ENCODE measurements at regions not wholly inside any gene's neighbourhood (a gene's known extent, or its start where the extent isn't known, plus 50 kb on each side); places are given as distances from the start of the nearest gene placed in this dataset.

DNA sequence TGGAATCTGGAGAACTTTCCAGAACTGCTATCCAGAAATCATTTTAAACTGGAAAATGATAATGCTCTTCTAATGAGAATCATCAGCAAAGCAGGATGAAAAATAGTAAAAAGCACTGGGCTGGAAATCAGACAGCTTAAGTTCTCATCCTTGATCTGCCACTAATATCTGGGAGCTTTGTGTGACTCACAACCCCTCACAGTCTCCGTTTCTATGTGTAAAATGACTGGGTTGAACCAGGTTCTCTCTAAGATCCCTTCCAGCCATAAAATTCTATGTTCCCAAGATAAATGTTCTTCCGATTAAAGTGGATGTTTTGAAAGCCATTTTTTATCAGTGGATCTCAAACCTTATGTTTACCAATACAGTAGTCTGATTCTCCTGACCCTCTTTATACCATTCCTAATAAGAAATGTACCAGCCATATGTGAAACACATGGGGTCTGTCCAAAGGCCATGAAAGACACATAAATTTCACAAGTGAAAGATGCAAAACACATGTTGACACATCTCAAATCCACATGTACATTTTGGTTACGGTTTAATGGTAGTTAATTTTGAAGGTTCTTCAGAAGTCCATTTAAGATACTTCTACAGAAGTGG is 188.8 kb downstream of the EN1 start:
- DNase-seq = no peak

DNA sequence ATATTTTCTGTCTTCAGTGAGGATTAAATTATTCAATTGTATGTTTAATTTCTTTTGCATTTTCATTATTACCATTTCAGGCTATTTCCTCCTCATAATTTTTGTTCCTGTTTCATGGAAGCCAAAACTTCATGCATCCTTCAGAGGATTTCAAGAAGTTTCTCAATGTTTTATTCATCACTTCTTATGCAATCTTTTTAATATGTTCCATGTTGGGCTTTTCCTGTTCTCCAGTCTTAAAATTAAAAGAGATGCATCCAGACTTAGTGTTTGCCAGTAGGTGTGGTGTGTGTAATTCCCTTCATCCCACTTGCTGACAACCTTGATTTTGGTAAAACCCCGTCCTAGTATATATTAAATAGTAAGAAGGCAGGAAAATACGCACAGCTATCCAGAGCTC is 190.0 kb downstream of the EN1 start:
- no peak for DNase-seq

- no peak for DNase-seq
Measured at GRCh38 chr2:118654945-118655344, 192.5 kb downstream of the EN1 start.

DNA sequence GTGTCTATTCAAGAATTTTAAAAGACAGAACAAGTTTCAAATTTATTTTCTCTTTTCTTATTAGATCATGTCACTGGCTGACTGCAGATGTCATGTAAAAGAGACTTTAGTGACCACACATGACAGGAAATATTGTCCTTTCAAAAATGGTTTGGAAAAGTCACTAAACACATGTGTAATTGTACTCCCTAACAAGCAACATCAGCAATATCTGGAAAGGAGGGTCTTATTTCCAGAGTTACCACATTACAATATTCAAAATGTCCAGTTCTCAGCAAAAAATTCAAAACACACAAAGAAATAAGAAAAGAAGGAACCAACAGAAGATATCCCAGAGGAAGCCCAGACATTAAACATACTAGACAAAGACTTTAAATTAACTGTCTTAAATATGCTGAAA is 197.1 kb downstream of the EN1 start:
- DNase-seq = no peak

DNA sequence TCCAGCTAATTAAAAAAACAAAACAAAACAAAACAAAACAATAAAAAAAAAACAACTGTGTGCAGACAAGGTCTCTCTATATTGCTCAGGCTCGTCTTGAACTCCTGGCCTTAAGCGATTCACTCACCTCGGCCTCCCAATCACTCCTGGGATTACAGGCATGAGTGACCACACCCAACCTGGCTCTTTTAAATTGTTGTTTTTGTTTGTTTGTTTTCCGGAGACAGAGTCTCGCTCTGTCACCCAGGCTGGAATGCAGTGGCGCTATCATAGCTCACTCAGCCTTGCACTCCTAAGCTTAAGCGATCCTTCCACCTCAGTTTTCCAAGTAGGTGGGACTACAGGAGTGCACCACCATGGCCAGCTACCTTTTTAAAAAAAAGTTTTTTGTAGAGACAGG is 201.6 kb downstream of the EN1 start:
- no peak for DNase-seq

DNA sequence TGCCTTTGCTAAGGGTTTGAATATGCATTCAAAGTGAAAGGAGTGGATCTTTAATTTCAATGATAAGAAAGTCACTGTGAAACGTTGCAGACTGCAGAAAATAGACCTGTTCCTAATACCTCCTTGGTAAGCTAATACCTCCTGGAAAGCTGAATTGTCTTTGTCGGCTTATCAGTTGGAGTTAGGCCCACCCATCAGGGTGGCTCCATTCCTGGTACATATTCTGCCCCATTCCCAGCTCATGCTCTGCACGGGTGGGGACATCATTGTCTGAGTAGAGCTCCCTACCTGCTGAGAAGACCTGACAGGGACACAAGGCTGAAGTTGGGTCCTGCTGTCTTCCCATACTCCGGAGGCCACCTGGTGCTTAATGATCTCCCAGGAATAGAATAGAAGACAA is 203.3 kb downstream of the EN1 start:
- no peak for DNase-seq

DNA sequence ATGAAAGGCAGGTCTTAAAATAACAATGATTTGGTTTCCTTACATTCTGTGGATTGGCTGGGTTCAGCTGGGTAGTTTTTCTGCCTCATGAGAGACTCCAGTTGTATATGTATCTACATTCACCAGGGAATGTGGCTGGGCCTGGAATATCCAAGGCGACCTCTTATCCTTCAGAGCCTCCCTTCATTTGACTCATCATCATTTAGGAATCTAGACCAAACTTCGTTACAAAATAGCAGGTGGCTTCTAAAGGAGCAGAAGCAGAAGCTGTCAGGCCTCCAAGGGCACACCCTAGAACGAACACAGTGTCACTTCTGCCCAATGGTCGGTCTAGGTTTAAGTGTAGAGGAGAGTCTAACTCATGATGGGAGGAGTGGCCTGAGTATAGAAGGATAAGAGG is 204.2 kb downstream of the EN1 start:
- DNase-seq = no peak

DNA sequence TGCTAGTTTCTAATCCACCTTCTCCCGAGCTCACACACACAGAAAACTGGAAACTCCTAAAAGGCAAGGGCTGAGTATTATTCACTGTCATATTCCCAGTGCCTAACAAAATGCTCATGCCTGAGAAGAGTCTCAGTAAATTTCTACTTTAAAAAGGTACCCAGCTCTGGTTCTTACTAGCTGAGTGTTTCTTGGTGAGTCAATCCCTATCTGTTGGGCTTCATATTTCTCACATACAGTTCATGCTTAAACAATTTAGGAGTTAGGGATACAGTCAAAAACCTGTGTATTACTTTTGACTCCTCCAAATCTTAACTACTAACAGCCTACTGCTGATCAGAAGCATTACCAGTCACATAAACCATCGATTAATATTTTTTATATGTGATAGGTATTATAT is 204.9 kb downstream of the EN1 start:
- no peak for DNase-seq

- DNase-seq = no peak
Measured at GRCh38 chr2:118641711-118642110, 205.7 kb downstream of the EN1 start.

GRCh38 chr2:118639371-118639770 is 208.1 kb downstream of the EN1 start:
- no peak for DNase-seq

DNA sequence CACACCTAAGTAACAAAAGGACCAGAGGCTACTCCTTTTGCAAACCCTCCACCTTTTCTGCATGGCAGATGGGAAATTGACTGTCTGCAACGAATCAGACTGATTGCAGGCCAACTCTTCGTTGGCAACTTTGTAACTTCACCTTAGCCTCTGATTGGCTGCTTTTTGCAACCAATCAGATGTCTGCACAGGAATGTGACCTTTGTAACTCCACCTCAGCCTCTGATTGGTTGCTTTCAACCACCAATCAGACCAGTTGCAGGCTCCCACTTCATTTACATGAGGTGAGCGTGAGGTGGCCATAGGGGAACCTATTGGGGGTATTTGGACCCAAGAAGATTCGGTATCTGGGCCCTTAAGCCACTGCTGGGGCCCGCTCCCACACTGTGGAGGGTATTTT is 209.0 kb downstream of the EN1 start:
- no peak for DNase-seq

DNA sequence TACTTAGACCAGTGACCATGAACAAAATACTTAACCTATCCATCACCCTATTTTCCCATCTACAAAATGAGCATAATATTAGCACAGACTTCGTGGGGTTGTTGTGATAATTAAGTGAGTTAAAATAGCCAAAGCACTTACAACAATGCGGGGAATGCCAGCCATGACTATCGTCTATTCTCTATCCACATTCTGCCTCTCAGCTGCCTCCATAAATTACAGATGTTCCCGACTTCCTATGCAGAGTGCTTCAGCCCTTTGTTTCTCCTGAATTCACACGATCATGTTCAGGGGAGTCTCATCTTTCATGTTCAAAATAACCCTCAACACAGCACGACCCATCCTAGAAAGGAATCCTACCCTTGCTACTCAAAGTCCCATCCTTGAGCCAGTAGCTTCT is 211.6 kb downstream of the EN1 start:
- DNase-seq = no peak

DNA sequence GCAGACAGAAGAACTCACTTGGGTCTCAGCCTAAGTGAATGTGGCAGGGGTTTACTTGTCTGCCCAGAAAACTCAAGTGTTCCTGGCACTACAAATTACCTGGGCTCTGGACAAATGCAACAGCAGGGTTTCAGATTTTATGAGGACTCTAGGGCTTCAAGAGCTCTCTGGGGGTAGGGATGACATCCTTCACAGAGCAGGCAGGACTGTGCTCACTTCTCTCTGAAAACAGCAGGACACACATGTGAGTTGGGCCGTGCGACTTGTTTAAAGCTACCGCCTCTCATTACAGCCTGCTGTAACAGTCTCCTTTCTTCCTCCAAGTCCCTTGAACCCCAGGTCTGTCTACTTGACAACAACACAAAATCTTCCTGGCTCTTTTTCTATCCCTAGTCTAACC is 212.6 kb downstream of the EN1 start:
- DNase-seq = no peak

- DNase-seq = no peak
Measured at GRCh38 chr2:118633371-118634018, 214.0 kb downstream of the EN1 start.

DNA sequence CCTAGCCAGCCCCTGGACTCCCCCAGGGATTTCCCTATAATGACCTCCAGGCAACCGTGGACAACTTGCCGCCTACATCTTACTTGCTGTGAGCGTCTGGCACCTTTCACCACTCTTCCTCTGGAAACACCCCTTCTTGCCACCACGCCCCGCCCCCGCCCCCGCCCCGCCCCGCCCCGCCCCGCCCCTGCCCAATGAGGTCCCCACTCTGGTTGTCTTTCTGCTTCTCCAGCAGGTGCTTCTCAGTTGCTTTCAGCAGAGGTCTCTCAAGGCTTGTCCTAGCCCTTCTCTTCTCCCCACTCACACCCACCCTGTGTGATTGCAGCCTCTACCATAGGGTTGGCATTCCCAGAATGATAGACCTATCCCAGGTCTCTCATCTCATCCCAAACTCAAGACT is 214.5 kb downstream of the EN1 start:
- DNase-seq = no peak

GRCh38 chr2:118627156-118627555 is 220.3 kb downstream of the EN1 start:
- DNase-seq = no peak

DNA sequence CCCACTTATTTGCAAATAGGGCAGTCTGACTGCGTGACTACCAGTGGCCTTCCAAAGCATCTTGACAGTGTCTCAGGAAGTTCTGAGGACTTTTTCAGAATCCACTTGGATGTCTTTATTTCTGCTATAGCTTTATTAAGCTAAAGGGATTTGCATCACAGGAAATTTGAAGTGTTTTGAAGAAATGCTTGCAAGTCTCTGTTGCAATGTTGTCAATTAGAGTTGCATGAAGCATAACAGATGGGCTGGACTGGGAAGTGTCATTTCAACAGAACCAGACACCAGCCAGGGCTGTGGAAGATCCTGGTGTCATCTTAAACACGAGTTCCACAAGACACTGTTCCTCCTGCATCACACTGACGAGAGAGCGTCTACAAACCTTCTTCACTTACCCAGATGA is 224.5 kb downstream of the EN1 start:
- no peak for DNase-seq

DNA sequence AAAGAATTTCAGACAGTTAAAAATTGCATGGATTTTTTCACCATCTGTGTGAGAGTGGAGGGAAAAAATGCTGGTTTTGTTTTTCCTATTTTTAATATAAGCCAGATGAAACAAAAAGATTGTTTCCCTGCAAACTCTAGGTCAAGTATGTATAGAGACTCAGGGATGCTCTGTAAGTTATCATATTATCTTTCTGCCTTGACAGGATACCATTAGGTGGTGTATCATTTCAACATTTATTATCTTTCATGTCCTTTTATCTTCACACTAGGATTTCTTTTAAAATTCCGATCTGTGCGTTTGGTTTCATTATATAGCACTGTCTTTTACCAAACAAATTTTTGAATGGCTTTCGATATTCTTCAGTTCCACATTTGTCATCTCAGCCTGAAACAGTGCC is 225.3 kb downstream of the EN1 start:
- DNase-seq = no peak

DNA sequence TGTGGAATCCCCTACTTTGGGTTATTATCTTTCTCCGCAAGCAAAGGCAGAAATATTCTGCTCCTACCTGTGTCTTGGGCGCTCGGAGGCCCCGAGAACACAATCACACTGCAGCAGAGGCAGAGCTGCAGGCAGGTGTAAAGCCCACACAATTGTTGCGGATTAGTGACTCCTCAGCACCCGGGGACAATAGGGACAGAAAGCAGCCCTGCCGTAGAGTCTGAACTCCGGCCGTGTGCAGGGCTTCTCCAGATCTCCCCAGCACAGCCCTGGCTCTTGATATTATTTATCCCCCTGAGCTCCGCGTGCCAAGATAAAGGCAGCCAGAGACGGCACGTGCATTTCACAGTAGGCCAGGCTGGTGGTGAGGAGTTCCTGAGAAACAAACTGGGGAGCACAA is 229.2 kb downstream of the EN1 start:
- DNase-seq = no peak

- no peak for DNase-seq
Measured at GRCh38 chr2:118616432-118616831, 231.0 kb downstream of the EN1 start.

DNA sequence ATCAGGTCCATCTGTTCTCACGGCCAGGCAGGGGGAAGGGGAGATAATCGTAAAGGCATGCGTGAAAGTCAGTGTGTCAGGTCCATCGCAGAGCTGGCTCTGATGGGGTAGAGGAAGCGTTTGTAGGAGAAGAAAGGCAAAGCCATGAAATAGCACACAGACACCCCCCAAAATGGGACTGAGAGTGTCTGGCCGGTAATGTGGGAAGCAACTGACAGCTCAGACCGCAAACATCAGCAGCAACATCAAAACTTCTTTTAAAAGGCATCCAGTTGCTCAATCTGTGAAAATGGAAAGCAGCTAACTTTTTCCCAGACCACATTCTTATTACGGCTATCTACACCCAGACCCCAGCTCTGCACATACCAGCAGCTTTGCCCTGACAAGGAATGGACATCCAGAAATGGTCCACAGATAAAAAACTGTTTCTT is 232.6 kb downstream of the EN1 start:
- no peak for DNase-seq

DNA sequence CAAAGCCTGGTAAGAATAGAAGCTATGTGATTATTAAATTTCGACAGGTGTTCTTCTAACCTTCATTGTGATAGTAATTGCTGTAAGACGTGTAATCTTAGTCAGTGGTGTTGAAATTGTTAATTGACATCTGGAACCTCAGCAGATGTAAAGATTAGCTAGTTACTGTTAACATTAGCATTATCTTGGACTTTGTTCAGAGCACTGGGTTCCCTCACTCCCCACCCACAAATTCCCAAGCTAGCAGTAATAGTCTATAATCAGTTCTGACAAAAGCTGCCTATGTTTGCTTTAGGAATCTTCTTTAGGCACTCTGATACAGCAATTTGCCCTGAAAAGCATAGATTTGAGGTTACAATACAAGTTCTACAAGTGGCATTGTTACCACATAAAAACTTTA is 233.7 kb downstream of the EN1 start:
- no peak for DNase-seq

DNA sequence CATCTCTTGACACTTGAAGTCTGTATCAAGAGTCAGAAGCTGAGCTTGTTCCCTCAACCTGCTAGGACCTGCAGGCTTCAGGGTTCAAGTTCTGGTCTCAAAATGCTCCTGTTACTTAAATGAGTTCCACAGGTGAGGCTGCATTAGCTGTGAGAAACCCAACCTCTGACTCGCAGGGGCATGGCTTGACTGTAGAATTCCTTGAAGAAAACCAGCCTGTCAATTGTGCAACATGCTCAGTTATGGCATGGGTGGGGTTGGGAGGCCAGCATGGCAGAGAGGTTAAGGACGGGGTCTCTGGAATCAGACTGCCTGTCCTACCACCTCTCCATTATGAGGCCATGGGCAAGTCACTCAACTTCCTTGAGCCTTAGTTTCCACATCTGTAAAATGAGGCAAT is 235.8 kb downstream of the EN1 start:
- DNase-seq = no peak

DNA sequence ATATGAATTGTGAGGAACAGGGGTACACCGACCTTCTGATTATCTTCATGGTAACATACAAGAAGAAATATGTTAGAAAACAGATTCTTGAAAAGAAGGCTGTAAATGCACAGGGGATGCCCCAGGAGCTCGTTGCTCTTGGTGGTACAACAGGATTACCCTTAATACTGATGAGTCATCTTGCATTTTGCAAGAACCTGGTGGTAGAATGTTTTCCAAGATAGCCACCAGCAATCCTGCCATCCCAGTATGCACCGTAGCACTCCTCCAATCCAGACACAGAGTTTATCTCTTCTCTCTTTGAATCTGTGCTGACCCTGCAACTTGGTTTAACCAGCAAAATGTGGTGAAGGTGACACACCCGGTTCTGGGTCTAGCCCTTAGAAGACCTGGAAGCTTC is 238.3 kb downstream of the EN1 start:
- no peak for DNase-seq

DNA sequence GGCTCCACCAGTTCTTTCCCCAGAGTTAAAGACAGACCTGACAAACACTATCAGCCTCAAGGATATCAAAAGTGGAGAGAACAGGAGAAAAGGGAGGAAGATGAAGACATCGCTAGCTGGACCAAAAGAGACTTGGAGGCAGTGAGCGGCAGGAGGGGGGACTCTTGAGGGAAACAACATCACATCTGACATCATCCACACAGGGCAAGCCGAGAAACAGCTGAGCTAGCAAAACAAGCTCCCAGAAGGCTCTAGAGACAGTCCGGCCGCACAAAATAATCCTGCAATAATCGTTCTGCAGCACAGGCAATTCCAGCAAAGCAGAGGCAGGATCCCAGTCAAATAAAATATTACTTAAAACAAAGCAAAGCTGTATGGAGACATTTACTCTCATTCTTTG is 239.8 kb downstream of the EN1 start:
- no peak for DNase-seq
